ENCODE measurements at regions not wholly inside any gene's neighbourhood (a gene's known extent, or its start where the extent isn't known, plus 50 kb on each side); places are given as distances from the start of the nearest gene placed in this dataset.

DNA sequence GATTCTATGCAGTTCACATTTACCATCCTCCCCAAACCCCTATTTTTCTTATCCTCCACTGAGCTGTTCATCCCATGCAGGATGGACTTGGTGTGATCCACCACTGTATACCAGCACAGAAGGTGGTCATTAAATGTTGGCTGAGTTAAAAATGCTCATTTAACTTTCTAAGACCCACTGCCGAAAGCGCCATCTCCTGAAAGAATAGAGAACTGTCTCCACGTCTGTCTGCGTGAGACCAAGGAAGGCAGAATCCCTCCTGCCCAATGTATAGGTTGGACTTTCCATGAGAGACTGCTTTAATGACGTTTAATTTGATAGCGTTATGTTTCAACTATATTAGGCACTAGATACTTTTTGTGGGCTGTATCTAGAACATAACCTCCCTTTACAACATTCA, 124.3 kb downstream of the GPAM start:
- no peak for DNase-seq (ENCODE audit: low spot score)

DNA sequence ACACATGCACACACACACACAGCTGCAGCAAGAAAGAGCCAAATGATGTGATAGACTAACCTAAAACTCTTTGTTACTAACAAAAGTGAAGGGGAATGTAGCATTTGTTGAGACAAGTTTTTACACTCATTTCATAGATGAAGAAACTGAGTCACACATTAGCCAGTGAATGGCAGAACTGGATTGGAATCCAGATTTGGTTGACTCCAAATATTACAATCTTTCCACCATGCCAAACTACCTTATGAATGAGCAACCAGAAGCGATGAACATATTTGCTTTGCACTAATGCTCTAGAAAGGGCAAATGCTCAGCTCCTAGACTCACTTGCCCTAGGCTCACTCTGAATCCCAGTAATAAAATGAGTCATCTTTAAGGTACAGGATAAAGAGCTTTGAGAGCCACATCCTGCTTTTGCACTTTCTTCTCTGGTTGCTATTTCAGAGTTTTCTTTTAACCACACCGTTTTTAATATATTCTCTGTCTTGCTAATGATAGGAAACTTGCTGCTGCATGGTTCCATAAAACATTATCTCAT, 111.9 kb downstream of the GPAM start:
- TF ChIP-seq, protein P1, sequence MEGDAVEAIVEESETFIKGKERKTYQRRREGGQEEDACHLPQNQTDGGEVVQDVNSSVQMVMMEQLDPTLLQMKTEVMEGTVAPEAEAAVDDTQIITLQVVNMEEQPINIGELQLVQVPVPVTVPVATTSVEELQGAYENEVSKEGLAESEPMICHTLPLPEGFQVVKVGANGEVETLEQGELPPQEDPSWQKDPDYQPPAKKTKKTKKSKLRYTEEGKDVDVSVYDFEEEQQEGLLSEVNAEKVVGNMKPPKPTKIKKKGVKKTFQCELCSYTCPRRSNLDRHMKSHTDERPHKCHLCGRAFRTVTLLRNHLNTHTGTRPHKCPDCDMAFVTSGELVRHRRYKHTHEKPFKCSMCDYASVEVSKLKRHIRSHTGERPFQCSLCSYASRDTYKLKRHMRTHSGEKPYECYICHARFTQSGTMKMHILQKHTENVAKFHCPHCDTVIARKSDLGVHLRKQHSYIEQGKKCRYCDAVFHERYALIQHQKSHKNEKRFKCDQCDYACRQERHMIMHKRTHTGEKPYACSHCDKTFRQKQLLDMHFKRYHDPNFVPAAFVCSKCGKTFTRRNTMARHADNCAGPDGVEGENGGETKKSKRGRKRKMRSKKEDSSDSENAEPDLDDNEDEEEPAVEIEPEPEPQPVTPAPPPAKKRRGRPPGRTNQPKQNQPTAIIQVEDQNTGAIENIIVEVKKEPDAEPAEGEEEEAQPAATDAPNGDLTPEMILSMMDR (IDR thresholded peaks at IDR 0.05; ENCODE audit: extremely low read depth, missing control alignments), result no peak
- no peak for DNase-seq (ENCODE audit: low spot score)

More for the DNA sequence above, 124.3 kb downstream of the GPAM start:
- TF ChIP-seq, protein P1 (IDR thresholded peaks at IDR 0.05; ENCODE audit: extremely low read depth, missing control alignments), result no peak

DNA sequence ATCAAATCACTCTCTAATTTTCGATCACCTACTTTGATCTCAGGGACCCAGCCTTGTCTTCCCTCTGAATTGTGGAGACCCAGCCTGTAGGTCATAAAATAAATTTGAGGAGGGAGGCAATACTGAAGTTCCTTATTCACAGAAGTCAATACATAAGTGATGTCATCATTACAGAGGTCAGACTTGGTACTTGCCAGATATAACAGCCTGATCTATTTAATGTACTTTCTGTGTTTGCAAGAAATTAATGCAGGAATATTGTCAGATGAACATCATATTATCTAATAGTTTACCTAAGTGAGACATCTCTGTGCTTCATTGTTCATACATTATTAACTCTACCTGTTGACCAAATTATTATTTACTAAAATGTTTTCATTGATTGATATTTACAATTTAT, 105.6 kb downstream of the GPAM start:
- no peak for DNase-seq (ENCODE audit: low spot score)
- TF ChIP-seq, protein P1 (IDR thresholded peaks at IDR 0.05; ENCODE audit: extremely low read depth, missing control alignments), result no peak

DNA sequence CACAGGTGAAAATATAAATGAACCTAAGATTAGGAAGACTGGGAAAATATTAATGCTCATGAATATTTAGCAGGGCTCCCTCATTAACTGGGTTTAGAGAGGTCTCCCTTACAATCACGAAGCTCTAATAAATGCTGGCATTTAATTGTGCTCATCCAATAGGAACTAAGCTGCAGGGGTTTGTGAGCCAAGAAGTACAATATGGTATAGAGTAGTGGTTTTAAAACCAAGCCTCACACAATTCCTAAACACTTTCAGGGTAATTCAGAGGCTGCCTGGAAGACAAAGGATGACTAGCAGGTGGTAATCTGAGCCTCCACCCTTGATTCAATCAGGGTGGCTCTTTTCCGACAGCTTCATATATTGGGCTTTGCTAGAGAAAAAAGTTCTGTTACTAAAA, 103.3 kb downstream of the GPAM start:
- TF ChIP-seq, protein P1 (IDR thresholded peaks at IDR 0.05; ENCODE audit: extremely low read depth, missing control alignments), result no peak
- no peak for DNase-seq (ENCODE audit: low spot score)

DNA sequence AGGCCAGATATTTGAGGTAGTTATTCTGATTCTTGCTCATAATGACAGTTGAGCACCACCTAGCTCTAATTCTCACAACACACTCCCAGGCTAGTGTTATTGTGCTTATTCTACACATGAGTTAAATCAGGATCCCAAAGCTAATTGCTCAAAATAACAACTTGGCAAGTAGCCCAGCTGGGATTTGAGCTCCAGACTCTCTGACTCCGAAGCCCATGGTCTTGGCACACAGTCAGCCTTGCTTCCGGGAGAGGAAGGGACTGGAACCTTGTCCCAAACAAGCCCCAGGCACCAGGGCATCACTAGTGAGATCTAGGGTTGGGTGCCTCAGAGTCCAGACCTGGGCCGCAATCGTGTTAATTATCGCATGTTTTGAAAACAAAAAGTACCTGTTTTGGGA, 101.4 kb downstream of the GPAM start:
- no peak for DNase-seq (ENCODE audit: low spot score)
- TF ChIP-seq, protein P1 (IDR thresholded peaks at IDR 0.05; ENCODE audit: extremely low read depth, missing control alignments), result no peak

DNA sequence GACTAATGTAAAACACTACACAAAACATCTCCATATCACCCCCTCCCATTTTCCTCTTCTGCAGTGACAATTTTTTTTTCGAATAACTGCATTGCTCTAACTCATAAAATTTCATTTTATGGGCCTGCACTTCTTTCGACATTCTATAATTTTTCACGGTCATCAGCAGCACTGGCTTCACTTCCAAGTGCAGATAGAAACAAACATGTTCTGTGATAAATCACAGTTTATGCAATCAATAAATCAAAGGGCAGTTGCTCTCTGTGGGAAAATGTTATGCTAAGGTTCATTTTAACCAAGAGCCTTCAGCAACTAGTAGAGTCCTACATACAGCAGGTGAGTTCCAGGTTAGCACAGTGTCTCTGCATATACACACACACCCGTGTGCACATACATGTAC, 100.1 kb downstream of the GPAM start:
- no peak for DNase-seq (ENCODE audit: low spot score)

DNA sequence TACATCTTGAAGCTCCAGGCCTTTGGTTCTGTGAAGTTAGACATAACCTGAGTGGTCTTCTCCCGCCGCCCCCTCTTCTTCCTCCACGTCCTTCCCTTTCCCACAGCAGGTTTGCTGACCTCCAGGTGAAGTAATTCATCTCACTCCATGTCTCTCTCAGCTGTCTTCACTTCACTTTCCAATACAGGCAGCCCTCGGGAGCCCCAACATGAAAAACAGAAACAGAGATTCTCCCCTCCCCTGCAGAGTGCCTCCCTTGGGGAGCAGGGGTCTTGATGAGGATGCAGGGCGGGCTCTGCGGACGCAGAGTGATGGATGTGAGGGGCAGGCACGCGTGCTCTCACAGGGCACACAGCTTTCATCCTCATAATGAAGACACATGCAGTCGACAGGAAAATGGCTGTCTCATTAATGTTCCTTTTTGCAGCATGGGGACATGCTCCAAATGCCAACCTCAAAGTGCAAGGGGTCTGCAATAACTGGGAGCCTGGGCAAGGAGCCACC, 95.6 kb downstream of the GPAM start:
- no peak for DNase-seq (ENCODE audit: low spot score)
- TF ChIP-seq, protein P1 (IDR thresholded peaks at IDR 0.05; ENCODE audit: extremely low read depth, missing control alignments), result no peak

More for the DNA sequence above, 100.1 kb downstream of the GPAM start:
- TF ChIP-seq, protein P1 (IDR thresholded peaks at IDR 0.05; ENCODE audit: extremely low read depth, missing control alignments), result no peak

Data from GM20000 (cell line).